ENCODE measurements at regions not wholly inside any gene's neighbourhood (a gene's known extent, or its start where the extent isn't known, plus 50 kb on each side); places are given as distances from the start of the nearest gene placed in this dataset.
"Not testable (repeated sequence)": the region's sequence is repeated elsewhere in the genome, so short reads cannot be mapped to it uniquely, and the experiment has no call there.

GRCh38 chr5:157948738-157949410 is 89.9 kb upstream of the CLINT1 start:
- peak; percentile 85 for TF ChIP-seq CTCF (IDR thresholded peaks at IDR 0.05; ENCODE audit: insufficient read depth, low read length, poor library complexity, severe bottlenecking)
- H3K4me3 ChIP-seq (ENCODE audit: low read depth, low read length), result no peak overlapping the region
- no peaks in the 10 kb centered on the region for H3K36me3 ChIP-seq (ENCODE audit: control insufficient read depth, insufficient read depth, low read length)
- peak; percentile 92 for DNase-seq (ENCODE audit: low read depth)
- no peaks in the 10 kb centered on the region for H3K27me3 ChIP-seq (ENCODE audit: control insufficient read depth, insufficient read depth, low read length)

GRCh38 chr5:157947156-157947555 is 88.2 kb upstream of the CLINT1 start:
- DNase-seq (ENCODE audit: low read depth), result no peak
- H3K4me3 ChIP-seq (ENCODE audit: low read depth, low read length), result no peak overlapping the region
- TF ChIP-seq CTCF (IDR thresholded peaks at IDR 0.05; ENCODE audit: insufficient read depth, low read length, poor library complexity, severe bottlenecking), result no peak
- no peaks in the 10 kb centered on the region for H3K36me3 ChIP-seq (ENCODE audit: control insufficient read depth, insufficient read depth, low read length)
- H3K27me3 ChIP-seq (ENCODE audit: control insufficient read depth, insufficient read depth, low read length), result no peaks in the 10 kb centered on the region

GRCh38 chr5:157945822-157946221 is 86.9 kb upstream of the CLINT1 start:
- H3K27me3 ChIP-seq (ENCODE audit: control insufficient read depth, insufficient read depth, low read length); H3K4me3 ChIP-seq (ENCODE audit: low read depth, low read length); DNase-seq (ENCODE audit: low read depth); H3K36me3 ChIP-seq (ENCODE audit: control insufficient read depth, insufficient read depth, low read length): not testable (repeated sequence)

DNA sequence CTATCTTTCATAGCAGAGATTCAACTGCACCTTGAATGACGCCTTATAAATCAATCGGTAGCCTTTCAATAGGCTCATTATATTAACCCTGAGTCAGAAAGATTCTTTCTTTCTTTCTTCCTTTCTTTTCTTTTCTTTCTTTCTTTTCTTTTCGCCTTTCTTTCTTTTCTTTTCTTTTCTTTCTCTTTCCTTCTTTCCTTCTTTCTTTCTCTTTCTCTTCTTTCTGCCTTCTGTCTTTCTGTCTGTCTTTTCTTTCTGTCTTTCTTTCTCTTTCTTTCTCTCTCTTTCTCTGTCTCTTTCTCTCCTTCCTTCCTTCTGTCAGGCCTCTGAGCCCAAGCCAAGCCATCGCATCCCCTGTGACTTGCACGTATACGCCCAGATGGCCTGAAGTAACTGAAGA is 86.0 kb upstream of the CLINT1 start:
- TF ChIP-seq CTCF (IDR thresholded peaks at IDR 0.05; ENCODE audit: insufficient read depth, low read length, poor library complexity, severe bottlenecking), result no peak
- Histone ChIP-seq H3K4me3 (ENCODE audit: low read depth, low read length) (no peak overlapping the region), H3K27me3 (ENCODE audit: control insufficient read depth, insufficient read depth, low read length) (no peaks in the 10 kb centered on the region), H3K36me3 (ENCODE audit: control insufficient read depth, insufficient read depth, low read length) (no peaks in the 10 kb centered on the region)
- DNase-seq (ENCODE audit: low read depth), result no peak

- Histone ChIP-seq H3K4me3 (ENCODE audit: low read depth, low read length) (no peak overlapping the region), H3K27me3 (ENCODE audit: control insufficient read depth, insufficient read depth, low read length) (no peaks in the 10 kb centered on the region), H3K36me3 (ENCODE audit: control insufficient read depth, insufficient read depth, low read length) (no peaks in the 10 kb centered on the region)
- TF ChIP-seq CTCF (IDR thresholded peaks at IDR 0.05; ENCODE audit: insufficient read depth, low read length, poor library complexity, severe bottlenecking), result no peak
- DNase-seq (ENCODE audit: low read depth), result no peak
These were observed 85.2 kb upstream of the CLINT1 start for GRCh38 chr5:157944077-157944633.

- TF ChIP-seq CTCF (IDR thresholded peaks at IDR 0.05; ENCODE audit: insufficient read depth, low read length, poor library complexity, severe bottlenecking), result no peak
- H3K4me3 ChIP-seq (ENCODE audit: low read depth, low read length), result no peak overlapping the region
- H3K36me3 ChIP-seq (ENCODE audit: control insufficient read depth, insufficient read depth, low read length), result no peaks in the 10 kb centered on the region
- H3K27me3 ChIP-seq (ENCODE audit: control insufficient read depth, insufficient read depth, low read length), result no peaks in the 10 kb centered on the region
- DNase-seq (ENCODE audit: low read depth), result no peak
These were observed 83.7 kb upstream of the CLINT1 start for GRCh38 chr5:157942595-157942994.
